ENCODE measurements at regions not wholly inside any gene's neighbourhood (a gene's known extent, or its start where the extent isn't known, plus 50 kb on each side); places are given as distances from the start of the nearest gene placed in this dataset.

DNA sequence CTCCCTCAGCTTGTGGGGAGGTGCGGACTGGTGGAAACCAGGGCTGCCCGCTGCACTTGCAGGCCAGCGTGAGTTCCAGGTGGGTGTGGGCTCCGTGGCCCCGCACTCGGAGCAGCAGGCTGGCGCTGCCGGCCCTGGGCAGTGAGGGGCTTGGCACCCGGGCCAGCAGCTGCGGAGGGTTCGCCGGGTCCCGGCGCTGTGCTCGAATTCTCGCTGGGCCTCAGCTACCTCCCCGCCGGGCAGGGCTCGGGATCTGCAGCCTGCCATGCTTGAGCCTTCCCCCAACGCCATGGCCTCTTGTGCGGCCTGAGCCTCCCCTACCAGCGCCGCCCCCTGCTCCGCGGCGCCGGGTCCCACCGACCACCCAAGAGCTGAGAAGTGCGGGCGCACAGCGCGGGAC is 71.6 kb upstream of the ADGRL1 start:
- no peak for TF ChIP-seq NFRKB (IDR thresholded peaks at IDR 0.05)
- no peak for TF ChIP-seq HDGF (IDR thresholded peaks at IDR 0.05; ENCODE audit: borderline replicate concordance)
- TF ChIP-seq FOXM1 (IDR thresholded peaks at IDR 0.05; ENCODE audit: borderline replicate concordance), result no peak
- TF ChIP-seq BHLHE40 (IDR thresholded peaks at IDR 0.05; ENCODE audit: borderline replicate concordance), result no peak
- no peak for TF ChIP-seq ZNF384 (IDR thresholded peaks at IDR 0.05)
- no peak for TF ChIP-seq SUZ12 (IDR thresholded peaks at IDR 0.05)
- TF ChIP-seq SP1 (IDR thresholded peaks at IDR 0.05), result no peak
- no peak for TF ChIP-seq TARDBP (IDR thresholded peaks at IDR 0.05)
- TF ChIP-seq L3MBTL2 (conservative IDR thresholded peaks at IDR 0.05), result no peak

Measured in HEK293T (cell line).